ENCODE measurements at regions not wholly inside any gene's neighbourhood (a gene's known extent, or its start where the extent isn't known, plus 50 kb on each side); places are given as distances from the start of the nearest gene placed in this dataset.

DNA sequence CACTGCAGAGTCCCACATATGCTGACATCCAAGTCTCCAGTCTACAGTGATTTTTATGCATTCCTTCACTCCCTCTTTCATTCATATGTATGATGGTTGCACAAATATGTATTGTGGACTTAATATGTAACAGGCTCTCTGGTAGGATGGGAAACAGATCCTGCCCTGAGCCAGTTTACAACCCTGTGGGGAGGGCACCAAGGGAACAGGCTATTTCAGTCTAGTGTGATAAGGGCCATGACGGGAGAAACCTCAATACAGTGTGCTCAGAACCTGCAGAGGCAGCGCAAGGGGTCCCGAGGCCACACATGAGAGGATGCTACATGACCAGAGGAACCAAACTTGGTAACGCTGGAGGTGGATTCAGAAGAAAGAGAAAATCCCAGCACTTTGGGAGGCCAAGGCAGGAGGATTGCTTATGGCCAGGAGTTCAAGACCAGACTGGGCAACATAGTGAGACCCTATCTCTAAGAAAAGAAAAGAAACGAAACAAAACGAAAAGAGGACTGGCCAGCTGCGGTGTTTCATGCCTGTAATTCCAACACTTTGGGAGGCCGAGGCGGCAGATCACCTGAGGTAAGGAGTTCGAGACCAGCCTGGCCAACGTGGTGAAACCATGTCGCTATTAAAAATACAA lies 249.8 kb upstream of the JARID2 start:
- TF ChIP-seq, protein P1, sequence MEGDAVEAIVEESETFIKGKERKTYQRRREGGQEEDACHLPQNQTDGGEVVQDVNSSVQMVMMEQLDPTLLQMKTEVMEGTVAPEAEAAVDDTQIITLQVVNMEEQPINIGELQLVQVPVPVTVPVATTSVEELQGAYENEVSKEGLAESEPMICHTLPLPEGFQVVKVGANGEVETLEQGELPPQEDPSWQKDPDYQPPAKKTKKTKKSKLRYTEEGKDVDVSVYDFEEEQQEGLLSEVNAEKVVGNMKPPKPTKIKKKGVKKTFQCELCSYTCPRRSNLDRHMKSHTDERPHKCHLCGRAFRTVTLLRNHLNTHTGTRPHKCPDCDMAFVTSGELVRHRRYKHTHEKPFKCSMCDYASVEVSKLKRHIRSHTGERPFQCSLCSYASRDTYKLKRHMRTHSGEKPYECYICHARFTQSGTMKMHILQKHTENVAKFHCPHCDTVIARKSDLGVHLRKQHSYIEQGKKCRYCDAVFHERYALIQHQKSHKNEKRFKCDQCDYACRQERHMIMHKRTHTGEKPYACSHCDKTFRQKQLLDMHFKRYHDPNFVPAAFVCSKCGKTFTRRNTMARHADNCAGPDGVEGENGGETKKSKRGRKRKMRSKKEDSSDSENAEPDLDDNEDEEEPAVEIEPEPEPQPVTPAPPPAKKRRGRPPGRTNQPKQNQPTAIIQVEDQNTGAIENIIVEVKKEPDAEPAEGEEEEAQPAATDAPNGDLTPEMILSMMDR (IDR thresholded peaks at IDR 0.05): no peak
- TF ChIP-seq POLR2A (IDR thresholded peaks at IDR 0.05): no peak
